Spleen (tissue), 7 donors: ENCODE measurements at regions not wholly inside any gene's neighbourhood (a gene's known extent, or its start where the extent isn't known, plus 50 kb on each side); places are given as distances from the start of the nearest gene placed in this dataset.

ENCODE experiments used
- POLR2AphosphoS5 ChIP-seq, 3 donors: sonication (generic); formaldehyde crosslinking; IDR thresholded peaks; one replicate each; pipeline ENCODE4 v1.5.1; 2017; ENCODE audit warnings: antibody characterized with exemption in 3 of 3
- TF ChIP-seq, protein P1 (sequence below), 11 experiments: fragments of 200-600 bp in 7 of 11; fragments of 450-650 bp in 4 of 11; sonication (generic) in 4 of 11; IDR thresholded peaks in 8 of 11; conservative IDR thresholded peaks in 3 of 11; 1 replicate in 7 of 11; 2 replicates in 4 of 11; pipeline versions ENCODE4 v1.4.0 to v1.8.0; 2016 to 2021; ENCODE audit warnings: antibody characterized with exemption in 11 of 11, inconsistent platforms in 4 of 11, mild to moderate bottlenecking in 1 of 11
- donor health status: DM: no; HTN: no; CAD: no; lungs with moderate emphysema.
- donor health status: DM: no; HTN: no; CAD: no.
- donor health status: DM: no; HTN: no; CAD: no.

- TF ChIP-seq, protein P1, sequence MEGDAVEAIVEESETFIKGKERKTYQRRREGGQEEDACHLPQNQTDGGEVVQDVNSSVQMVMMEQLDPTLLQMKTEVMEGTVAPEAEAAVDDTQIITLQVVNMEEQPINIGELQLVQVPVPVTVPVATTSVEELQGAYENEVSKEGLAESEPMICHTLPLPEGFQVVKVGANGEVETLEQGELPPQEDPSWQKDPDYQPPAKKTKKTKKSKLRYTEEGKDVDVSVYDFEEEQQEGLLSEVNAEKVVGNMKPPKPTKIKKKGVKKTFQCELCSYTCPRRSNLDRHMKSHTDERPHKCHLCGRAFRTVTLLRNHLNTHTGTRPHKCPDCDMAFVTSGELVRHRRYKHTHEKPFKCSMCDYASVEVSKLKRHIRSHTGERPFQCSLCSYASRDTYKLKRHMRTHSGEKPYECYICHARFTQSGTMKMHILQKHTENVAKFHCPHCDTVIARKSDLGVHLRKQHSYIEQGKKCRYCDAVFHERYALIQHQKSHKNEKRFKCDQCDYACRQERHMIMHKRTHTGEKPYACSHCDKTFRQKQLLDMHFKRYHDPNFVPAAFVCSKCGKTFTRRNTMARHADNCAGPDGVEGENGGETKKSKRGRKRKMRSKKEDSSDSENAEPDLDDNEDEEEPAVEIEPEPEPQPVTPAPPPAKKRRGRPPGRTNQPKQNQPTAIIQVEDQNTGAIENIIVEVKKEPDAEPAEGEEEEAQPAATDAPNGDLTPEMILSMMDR (IDR thresholded peaks at IDR 0.05 in 8 of 11, conservative IDR thresholded peaks at IDR 0.05 in 3 of 11) = no peak
- TF ChIP-seq POLR2AphosphoS5 (IDR thresholded peaks at IDR 0.05) = peak; percentile 62 to 76 (median 70)
Measured at GRCh38 chr13:33349986-33350826, 64.7 kb upstream of the STARD13 start.
